Lung (tissue), 11 donors: ENCODE measurements at regions not wholly inside any gene's neighbourhood (a gene's known extent, or its start where the extent isn't known, plus 50 kb on each side); places are given as distances from the start of the nearest gene placed in this dataset.

Experiments used
- ATAC-seq: fragments of 200-7000 bp; cut with Tn5 transposase; one replicate; pipeline ENCODE4 v1.9.1; 2020; ENCODE audit warnings: moderate number of reproducible peaks; ENCODE audit not compliant: insufficient read depth, low FRiP score
- DNase-seq, 3 donors: peaks; one replicate each; pipeline ENCODE4 v3.0.0-alpha.2; 2013 to 2017
- H3K27ac ChIP-seq, 2 donors: one replicate each; pipeline ENCODE4 v1.5.1; 2013; ENCODE audit warnings: mild to moderate bottlenecking in 2 of 2, moderate library complexity in 2 of 2, control low read depth in 1 of 2, inconsistent platforms in 1 of 2, low read depth in 1 of 2, low read length in 1 of 2
- H3K27me3 ChIP-seq, 3 donors: one replicate each; pipeline ENCODE4 v1.5.1; 2013; ENCODE audit warnings: low read length in 2 of 3; ENCODE audit not compliant: control insufficient read depth in 3 of 3, insufficient read depth in 3 of 3
- H3K36me3 ChIP-seq, 4 donors: one replicate each; pipeline ENCODE4 v1.5.1; 2013; ENCODE audit warnings: low read length in 4 of 4, mild to moderate bottlenecking in 1 of 4, moderate library complexity in 1 of 4; ENCODE audit not compliant: control insufficient read depth in 4 of 4, insufficient read depth in 4 of 4
- H3K4me1 ChIP-seq, 5 donors: one replicate each; pipeline ENCODE4 v1.5.1; 2013; ENCODE audit warnings: low read length in 5 of 5, mild to moderate bottlenecking in 2 of 5, moderate library complexity in 1 of 5; ENCODE audit not compliant: control insufficient read depth in 5 of 5, insufficient read depth in 5 of 5
- H3K4me3 ChIP-seq: one replicate; pipeline ENCODE4 v1.5.1; 2013; ENCODE audit warnings: mild to moderate bottlenecking, control low read depth, moderate library complexity
- H3K9ac ChIP-seq, 2 donors: one replicate each; pipeline ENCODE4 v1.5.1; 2013; ENCODE audit warnings: low read length in 2 of 2, control low read depth in 1 of 2; ENCODE audit not compliant: insufficient read depth in 1 of 2
- H3K9me3 ChIP-seq, 4 donors: one replicate each; pipeline ENCODE4 v1.5.1; 2013; ENCODE audit warnings: low read length in 3 of 4, mild to moderate bottlenecking in 1 of 4, moderate library complexity in 1 of 4; ENCODE audit not compliant: control insufficient read depth in 4 of 4, insufficient read depth in 3 of 4
- WGBS, 2 donors: extraction: QIAGEN DNeasy Blood & Tissue Kit; methylation state at CpG; one replicate each; pipeline ENCODE4 v1.1.7; 2013; 5-methylcytosine and 5-hydroxymethylcytosine counted together
- TF ChIP-seq, protein P1 (sequence below): IDR thresholded peaks from 2 replicates; pipeline ENCODE4 v1.5.1; 2012; ENCODE audit warnings: mild to moderate bottlenecking; ENCODE audit errors: control extremely low read depth, extremely low read depth
- donor health status: control.
- donor health status: control.
- donor health status: Bipolar disorder and iron deficiency.
- donor health status: healthy.
- donor health status: DM: yes; HTN: yes; CAD: no.

DNA sequence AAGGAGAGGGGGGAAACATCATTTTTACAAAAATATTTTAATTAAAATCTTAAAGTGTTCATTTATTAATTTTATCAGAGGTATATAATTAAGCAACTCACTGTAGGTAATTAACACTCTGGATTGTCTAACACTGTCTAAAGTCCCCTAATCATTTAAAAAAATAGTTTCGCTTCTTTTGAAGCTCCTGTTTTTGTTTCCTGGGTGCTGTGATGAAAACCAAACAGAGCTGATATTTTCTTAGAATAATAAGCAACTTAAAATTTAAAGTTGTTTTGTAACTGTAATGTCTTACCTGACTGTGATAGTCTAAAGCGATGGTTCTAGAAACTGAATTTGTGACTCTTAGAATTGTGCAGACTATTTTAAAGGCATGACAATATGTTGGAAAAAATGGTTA, 961.0 kb downstream of the GATA3 start:
- ATAC-seq: no peak
- DNase-seq: no peak
- peaks cover 0 to 8% (median 0%) of the 10 kb centered on the region in 5 donors for H3K4me1 ChIP-seq
- H3K9me3 ChIP-seq: no peaks in the 10 kb centered on the region
- H3K27me3 ChIP-seq: no peaks in the 10 kb centered on the region
- H3K36me3 ChIP-seq: no peaks in the 10 kb centered on the region
- TF ChIP-seq, protein P1, sequence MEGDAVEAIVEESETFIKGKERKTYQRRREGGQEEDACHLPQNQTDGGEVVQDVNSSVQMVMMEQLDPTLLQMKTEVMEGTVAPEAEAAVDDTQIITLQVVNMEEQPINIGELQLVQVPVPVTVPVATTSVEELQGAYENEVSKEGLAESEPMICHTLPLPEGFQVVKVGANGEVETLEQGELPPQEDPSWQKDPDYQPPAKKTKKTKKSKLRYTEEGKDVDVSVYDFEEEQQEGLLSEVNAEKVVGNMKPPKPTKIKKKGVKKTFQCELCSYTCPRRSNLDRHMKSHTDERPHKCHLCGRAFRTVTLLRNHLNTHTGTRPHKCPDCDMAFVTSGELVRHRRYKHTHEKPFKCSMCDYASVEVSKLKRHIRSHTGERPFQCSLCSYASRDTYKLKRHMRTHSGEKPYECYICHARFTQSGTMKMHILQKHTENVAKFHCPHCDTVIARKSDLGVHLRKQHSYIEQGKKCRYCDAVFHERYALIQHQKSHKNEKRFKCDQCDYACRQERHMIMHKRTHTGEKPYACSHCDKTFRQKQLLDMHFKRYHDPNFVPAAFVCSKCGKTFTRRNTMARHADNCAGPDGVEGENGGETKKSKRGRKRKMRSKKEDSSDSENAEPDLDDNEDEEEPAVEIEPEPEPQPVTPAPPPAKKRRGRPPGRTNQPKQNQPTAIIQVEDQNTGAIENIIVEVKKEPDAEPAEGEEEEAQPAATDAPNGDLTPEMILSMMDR: no peak
- H3K27ac ChIP-seq: no peak overlapping the region
- H3K4me3 ChIP-seq: no peak overlapping the region
- WGBS, 2 donors: 95 to 96% methylated on average over 2 of the region's 2 CpGs
- no peak overlapping the region for H3K9ac ChIP-seq

DNA sequence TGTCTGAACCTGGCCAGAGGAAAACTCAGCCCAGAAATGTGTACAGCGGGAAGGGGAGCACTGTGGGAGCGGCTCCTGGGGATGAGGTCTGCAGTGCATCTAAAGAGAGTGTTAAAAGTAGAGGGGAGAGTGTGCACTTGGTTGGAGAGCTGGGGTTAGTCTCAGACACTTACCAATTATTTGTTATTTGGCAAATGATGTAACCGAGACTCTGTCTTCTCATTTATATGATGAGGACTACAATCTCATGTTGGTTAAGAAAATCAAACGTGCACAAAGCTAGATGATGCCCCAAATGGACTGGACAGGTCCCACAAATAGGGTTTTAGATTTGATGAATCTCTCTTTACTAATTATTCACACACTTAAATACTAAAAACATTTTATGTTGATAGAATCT, 962.4 kb downstream of the GATA3 start:
- H3K27ac ChIP-seq: no peak overlapping the region
- DNase-seq: no peak
- peaks cover 0 to 8% (median 0%) of the 10 kb centered on the region in 5 donors for H3K4me1 ChIP-seq
- no peak overlapping the region for H3K9ac ChIP-seq
- 83 to 91% methylated on average over 4 of the region's 4 CpGs for WGBS, 2 donors
- no peaks in the 10 kb centered on the region for H3K36me3 ChIP-seq
- TF ChIP-seq, protein P1: no peak
- peaks cover 0 to 8% (median 0%) of the 10 kb centered on the region in 3 donors for H3K27me3 ChIP-seq
- no peak overlapping the region for H3K4me3 ChIP-seq
- no peaks in the 10 kb centered on the region for H3K9me3 ChIP-seq
- no peak for ATAC-seq

GRCh38 chr10:9018195-9019173, 964.0 kb downstream of the GATA3 start:
- Histone ChIP-seq H3K27me3 (peaks cover 0 to 10% (median 0%) of the 10 kb centered on the region in 3 donors), H3K9ac (no peak overlapping the region), H3K9me3 (no peaks in the 10 kb centered on the region), H3K4me1 (peaks cover 0 to 14% (median 0%) of the 10 kb centered on the region in 5 donors), H3K36me3 (no peaks in the 10 kb centered on the region), H3K4me3 (no peak overlapping the region), H3K27ac (no peak overlapping the region)
- TF ChIP-seq, protein P1: no peak
- 73 to 83% methylated on average over 7 of the region's 7 CpGs for WGBS, 2 donors
- peak in 2 of 3 donors; percentile 29 to 43 for DNase-seq
- ATAC-seq: no peak
